GM18867 (cell line): ENCODE measurements at regions not wholly inside any gene's neighbourhood (a gene's known extent, or its start where the extent isn't known, plus 50 kb on each side); places are given as distances from the start of the nearest gene placed in this dataset.
"Not testable (repeated sequence)": the region's sequence is repeated elsewhere in the genome, so short reads cannot be mapped to it uniquely, and the experiment has no call there.

Experiments
- ATAC-seq: cut with Tn5 transposase; IDR thresholded peaks from one replicate; pipeline ENCODE4 v1.9.1; 2021; ENCODE audit warnings: mild to moderate bottlenecking, moderate library complexity; ENCODE audit not compliant: unreplicated experiment

DNA sequence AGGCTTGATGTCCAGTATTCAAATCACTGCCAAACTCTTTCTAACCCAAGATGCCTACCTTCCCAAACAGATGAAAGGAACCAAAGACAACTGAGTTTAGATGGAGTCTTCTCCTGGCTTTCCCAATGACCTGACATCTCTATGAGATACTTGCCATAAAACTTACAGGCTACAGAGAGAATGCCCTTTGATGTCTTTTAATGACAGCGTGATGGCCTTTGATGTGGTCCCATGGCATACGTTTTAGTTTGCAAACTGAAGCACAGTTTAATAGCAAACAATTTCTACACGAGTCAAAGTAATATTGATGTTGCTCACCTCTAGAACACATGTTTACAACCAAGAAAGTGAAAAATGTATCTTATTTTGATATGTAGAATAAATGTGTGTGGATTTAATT is 73.2 kb downstream of the ZIC4 start:
- ATAC-seq = no peak

DNA sequence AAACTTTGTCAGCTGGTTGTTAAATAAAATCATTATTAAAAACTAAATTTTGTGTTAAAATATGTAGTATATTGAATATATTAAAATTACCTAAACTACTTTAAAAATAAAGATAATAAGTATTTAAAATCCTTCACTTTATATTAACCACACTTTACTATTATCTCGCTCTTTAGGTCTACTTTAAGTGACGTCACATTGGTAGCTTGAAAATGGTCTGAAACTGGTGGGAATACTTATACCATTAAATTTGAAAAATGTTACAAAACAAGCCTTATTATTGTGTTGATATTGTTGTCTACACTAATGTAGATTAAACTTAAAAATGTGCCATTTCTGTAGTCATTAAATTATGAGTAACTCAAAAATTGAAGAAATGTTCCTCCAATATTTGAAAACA is 77.6 kb downstream of the ZIC4 start:
- ATAC-seq = no peak

DNA sequence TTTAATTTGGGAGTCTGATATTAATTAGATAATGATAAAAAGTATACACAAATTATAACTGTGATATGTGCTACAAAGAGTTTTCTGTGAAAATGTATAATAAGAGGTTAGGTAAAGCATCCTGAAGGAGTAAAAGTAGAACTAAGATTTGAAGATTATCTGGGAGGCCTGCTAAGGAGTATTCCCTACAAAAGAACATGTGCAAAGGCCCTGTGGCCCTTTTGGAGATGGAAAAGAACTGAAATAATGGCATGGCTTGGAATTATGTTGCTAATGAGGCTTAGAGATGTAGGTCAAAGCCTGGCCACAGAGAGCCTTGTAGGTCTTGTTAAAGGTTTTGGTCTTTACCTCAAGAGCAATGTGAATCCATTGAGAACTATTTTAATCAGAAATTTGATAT is 82.0 kb downstream of the ZIC4 start:
- ATAC-seq = no peak

DNA sequence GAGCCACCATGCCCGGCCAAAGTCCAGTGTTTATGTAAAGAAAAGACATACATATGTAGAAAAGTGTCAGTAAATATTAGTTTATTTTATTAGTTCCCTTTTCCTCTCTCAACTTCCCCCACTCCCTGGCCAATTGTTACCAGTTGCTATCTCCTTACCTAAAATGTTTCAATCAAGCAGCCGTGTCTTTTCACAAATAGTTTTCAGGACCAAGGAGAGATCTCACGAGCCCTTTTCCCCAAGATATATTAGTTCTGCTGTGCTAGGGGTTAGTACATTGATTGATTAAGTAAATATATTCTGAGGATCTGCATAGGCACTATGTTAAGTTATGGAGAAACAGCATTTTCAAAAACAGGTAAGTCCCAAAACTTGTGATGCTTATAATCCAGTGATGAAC is 87.4 kb downstream of the ZIC4 start:
- ATAC-seq = no peak

DNA sequence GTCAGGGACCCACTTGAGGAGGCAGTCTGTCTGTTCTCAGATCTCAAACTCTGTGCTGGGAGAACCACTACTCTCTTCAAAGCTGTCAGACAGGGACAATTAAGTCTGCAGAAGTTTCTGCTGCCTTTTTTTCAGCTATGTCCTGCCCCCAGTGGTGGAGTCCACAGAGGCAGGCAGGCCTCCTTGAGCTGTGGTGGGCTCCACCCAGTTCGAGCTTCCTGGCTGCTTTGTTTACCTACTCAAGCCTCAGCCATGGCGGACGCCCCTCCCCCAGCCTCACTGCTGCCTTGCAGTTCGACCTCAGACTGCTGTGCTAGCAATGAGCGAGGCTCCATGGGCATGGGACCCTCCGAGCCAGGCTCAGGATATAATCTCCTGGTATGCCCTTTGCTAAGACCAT is 89.3 kb downstream of the ZIC4 start:
- ATAC-seq = not testable (repeated sequence)

DNA sequence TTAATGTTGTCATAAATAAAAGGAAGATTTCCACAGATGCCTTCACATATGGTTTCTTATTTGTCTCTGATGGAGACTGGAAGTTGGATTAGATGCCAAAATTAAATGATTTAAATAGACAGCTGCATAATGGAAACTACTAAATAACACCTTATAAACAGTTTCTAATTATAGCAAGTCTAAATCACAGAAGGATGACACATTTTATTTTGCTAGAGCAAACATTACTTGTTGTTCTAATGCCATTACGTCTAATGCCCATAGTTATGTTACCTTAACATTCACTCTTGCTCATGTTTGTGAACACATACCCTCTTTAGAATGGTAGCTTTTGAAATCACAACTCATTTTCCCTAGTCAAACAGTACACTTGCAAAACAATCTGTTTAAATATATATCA is 92.8 kb downstream of the ZIC4 start:
- no peak for ATAC-seq

DNA sequence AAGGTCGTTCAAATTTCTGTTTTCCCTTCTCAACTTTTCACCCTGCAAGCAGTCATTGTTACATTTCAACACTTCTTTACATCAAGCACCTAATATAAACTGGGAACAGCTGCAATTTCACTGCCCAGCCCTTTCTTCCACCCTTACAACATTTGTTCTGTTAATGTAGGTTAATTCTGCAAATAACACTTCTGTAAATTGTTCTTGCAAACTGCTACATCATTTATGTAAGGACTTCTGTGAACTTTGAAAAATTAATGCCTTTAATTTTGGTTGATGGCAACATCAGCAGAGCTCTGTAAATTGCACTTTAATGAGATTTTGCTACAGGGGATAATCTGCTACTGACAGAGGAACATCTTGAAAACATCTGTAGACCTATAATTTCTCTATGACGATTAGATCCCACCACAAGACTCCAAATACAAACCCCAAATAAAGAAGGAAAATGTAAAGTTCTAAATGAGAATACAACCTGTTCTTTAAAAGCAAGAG is 93.5 kb downstream of the ZIC4 start:
- no peak for ATAC-seq

DNA sequence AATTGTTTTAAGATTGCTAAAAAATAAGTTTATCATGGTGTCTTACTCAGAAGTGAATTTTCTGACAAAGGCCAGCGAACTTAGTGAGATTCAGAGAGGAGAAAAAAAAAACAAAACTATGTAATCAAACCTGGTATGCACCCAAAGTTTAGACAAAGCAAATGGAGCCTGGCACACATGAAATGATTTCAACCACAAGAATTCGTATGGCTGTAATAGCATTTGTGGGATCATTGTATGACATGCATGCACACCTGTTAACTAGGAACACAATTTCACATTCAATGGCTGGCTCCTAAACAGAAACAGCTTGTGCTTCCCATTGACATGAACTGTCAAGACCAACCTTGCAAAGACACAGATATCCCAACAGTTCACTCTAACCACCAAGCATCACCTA is 94.6 kb downstream of the ZIC4 start:
- no peak for ATAC-seq

DNA sequence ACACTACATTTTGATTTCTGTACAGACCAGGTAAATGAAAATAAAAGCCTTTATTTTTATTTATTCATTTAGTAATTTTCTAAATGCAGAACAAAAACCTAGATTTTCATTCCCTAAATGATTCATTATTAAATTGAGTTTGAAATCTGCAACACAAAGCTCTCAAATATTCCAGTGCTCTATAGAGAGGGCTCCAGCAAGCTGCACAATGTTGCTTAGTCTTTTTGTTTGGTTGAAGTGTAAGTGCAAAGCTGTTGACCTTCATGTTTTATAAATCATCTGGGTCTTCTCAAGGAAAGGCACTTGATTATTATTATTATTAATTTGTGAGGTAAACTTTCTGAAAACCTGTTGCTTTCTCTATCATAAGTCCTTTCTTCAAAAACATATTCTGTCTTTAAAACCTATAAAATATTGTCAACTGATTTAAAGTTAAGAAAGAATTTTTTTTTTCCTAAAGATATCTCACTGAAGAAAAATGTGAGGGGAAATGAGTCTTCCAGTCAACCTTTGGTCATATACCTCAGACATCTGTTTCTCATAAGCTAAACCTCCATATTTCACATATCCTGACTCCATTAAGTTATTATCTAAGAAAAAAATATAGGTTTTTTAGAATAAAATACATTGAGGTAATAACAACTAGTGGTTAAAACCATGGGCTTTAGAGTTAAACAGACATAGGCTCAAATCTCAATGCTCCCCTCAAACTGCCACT is 100.7 kb downstream of the ZIC4 start:
- ATAC-seq = no peak

DNA sequence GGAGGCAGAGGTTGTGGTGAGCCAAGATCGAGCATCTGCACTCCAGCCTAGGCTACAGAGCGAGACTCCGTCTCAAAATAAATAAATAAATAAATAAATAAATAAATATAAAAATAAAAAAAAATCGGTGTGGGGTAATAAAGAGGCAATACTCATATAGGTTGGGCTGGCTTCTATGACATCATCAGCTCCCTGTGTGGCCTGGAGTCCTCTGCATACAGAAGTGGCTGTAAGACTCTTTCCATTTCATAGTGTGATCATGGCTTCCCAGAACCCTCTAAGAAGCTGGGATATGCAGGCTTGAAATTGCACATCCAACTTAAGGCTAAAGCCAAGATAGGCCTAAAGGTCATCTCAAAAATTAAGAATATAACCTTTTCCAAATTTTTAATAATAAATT is 101.6 kb downstream of the ZIC4 start:
- ATAC-seq = no peak

DNA sequence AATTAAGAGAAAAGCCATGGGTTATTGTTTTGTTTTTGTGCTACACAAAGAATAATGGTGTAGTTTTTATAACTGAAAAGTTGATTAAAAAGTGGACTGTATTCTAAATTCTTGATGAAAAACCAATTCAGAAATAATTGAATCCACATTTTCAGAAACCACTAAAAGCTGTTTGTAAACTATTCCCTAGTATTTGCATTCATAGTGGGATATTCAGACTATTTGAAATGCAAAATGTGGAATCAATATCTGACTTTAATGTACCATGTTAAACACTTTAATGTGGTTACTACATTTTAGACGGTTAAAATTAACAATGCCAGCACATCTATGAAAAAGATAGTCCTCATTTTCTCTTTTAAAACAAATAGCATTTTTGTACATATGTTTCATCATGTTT is 104.6 kb downstream of the ZIC4 start:
- ATAC-seq = no peak

DNA sequence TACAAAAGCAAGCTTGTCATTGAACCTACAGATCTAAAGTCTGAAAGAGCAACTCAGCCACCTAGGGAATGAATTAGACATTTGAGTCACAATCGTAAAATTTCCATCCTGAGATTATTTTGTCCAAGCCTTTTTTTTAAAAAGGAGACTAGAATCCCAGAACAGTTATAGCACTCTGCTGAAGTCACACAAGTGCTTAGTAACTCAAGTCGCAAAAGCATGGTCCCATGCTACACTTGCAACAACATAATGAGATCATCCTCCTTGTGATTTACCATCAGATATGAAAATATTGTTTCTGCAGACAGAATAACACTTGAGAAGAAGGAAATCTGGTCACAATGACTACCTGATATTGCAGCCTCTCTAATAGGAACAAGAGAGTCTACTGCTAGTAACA is 106.7 kb downstream of the ZIC4 start:
- ATAC-seq = no peak

DNA sequence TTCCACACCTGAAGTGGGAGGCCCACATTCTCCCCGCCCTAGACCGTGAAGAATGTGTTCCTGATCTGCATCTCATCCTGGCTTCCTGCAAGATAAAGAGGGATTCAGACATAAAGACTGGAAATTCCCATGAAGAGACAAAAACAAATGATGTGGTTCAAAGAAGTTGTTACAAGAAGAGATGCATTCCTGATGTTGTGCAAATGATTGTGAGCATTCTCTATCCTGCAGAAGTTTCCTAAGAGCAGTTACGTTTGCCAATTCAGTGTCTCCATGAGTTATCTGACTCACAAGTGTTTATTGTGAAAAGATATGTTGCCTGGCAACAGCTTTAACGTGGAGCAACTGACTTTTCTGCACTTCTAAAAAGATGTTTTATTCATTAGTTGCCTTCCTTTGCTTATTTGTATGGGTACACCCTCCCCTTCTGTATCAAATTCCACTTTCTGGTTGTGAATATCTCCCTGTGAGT is 107.8 kb downstream of the ZIC4 start:
- ATAC-seq = no peak

DNA sequence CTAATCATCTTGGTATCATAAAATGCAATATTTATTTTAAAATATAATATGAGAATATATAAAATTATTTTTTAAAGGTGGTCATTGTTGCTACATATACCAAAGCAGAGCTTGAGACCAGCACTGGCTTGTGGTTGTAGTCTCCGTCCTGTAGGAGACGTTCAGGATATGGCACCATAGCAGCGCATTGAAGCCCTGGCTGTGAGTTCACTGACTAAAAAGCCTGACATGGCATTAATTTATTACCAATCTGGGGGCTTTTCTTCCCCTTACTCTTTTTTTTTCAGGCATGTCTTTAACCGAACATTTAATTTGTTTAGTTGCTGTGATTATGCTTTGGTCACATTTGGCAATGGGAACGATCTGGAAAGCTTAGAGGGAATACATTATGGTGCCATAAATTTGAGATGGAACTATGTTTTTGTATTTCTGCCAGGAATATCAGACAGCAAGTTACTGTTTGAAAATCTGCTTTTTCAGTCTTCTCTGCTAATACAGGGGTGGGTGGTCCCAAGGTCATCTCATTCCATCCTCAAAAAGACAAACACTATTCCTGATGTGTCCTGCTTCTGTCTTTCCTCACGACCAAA is 108.5 kb downstream of the ZIC4 start:
- ATAC-seq = no peak

DNA sequence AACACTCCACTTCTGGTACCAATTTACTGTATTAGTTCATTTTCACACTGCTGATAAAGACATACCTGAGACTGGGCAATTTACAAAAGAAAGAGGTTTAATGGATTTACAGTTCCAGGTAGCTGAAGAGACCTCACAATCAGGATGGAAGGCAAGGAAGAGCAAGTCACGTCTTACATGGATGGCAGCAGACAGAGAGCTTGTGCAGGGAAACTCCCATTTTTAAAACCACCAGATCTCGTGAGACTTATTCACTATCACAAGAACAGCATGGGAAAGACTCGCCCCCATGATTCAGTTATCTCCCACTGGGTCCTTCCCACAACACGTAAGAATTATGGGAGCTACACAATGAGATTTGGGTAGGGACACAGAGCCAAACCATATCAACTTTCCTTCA is 119.0 kb downstream of the ZIC4 start:
- not testable (repeated sequence) for ATAC-seq

DNA sequence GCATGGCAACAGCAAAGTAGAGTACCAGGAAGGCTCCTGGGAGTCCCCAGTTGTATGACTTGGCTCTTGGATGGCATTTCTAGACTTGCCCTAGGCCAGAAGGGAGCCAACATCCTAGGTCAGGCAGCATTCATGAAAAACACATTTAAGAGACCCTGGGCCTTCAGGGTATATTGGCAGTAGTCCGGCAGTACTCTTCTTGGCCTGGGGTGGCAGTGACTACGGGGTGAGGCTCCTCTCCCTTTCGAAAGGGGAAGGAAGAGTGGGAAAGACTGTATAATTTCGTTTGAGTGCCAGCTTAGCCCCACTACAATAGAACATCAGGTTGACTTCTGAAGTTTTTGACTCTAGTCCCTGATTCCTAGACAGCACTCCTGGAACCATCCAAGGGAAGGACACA is 136.4 kb downstream of the ZIC4 start:
- ATAC-seq = no peak

DNA sequence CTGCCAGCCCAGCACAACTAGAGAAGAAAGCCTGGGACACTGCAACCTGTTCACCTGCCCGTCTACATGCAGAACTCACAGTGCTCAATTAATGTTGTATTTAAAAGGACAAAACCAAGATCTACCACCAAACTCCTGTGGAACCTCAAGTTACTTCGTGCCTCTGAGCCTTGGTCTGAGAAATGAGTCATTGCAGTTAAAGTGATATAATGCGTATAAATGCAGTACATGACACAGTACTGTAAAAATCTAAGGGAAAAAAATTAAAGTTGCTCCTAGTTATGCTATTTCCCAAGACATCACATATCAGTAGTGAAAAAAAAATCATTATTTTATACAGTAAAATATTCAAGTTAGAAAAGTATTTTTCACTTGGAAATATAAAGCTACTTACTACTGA is 138.9 kb downstream of the ZIC4 start:
- ATAC-seq = no peak

DNA sequence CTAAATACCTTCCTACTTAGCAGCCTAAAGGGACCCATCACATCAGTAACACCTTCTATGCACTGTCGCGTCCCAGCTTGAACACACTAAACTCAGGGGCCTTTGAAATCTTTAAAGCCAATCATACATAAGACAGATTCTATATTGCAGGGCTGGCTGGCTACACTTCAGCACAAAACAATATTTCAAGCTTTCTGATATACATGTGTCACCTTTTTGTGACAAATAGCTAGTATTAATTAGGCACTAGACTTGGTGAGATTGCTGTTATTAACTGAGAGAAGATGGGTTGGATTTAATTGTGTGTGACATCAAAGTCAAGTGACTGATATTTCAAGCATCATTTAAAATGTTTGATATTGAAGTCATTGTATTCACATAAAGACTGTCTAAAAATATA is 148.4 kb downstream of the ZIC4 start:
- ATAC-seq = no peak

DNA sequence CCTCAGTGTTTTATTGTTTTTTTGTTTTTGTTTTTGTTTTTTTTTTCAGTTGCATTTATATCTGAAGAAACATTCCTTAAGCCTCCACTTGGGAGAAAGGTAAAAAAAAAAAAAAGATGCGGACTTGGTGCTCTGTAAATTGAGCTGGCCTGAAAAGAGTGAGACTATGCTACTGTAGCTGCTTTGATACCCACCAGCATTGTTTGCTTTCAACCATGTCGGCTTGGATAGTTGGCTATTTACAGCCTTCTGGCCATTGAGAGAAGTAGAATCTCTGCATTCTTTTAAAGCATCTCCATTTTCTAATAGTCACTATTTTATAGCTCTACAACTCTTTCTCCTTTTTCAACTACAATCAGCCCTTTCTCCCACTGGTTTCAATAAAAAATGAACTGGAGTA is 149.6 kb downstream of the ZIC4 start:
- no peak for ATAC-seq

DNA sequence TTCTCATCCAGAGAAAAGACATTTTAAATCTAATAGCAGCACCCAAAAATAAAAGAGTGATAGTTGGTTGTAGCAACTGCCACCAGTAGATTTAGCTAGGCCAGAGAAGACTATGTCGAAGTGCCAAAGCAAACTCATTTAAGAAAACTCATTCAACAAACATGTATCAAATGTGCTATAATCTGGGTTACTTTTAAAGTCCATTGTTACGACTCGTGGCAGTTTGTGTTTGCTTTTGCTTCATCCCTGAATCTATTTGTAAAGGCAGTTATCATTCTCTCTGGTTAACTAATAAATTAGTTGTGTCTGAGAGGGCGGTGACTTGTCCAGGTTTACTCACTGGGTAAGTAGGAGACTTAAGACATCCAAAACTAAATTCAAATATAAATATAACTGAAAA is 159.4 kb downstream of the ZIC4 start:
- no peak for ATAC-seq

DNA sequence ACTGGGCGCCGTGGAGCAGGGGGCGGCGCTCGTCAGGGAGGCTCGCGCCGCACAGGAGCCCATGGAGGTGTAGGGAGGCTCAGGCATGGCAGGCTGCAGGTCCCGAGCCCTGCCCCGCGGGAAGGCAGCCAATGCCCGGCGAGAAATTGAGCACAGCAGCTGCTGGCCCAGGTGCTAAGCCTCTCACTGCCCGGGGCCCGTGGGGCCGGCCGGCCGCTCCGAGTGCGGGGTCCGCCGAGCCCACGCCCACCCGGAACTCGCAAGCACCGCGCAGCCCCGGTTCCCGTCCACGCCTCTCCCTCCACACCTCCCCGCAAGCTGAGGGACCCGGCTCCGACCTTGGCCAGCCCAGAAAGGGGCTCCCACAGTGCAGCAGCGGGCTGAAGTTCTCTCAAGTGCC is 160.7 kb downstream of the ZIC4 start:
- ATAC-seq = not testable (repeated sequence)

DNA sequence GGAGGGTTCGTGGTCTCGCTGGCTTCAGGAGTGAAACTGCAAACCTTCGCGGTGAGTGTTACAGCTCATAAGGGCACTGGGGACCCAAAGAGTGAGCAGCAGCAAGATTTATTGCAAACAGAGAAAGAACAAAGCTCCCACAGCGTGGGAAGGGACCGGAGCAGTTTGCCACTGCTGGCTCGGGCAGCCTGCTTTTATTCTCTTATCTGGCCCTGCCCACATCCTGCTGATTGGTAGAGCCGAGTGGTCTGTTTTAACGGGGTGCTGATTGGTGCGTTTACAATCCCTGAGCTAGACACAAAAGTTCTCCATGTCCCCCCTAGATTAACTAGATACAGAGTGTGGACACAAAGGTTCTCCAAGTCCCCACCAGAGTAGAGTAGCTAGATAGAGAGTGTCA is 161.3 kb downstream of the ZIC4 start:
- not testable (repeated sequence) for ATAC-seq

DNA sequence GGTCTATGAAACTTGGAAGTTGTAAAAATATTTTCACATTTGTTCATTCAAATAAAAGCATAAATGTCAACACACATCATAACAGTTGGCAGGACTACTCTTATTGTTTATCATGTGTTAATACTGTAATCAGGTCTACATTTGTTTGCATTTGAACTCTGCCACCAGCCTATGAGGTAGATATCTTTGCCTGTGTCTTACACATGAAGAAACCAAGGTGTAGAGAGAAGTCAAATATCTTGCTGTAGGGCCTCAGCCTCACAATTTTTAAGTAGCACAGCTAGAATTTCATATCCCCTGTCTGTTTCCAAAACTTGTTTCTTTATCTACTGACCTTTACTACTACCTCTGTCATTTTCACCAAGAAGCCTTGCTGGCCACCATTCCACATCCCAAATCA is 161.9 kb downstream of the ZIC4 start:
- ATAC-seq = no peak
